ENCODE measurements at regions not wholly inside any gene's neighbourhood (a gene's known extent, or its start where the extent isn't known, plus 50 kb on each side); places are given as distances from the start of the nearest gene placed in this dataset.

DNA sequence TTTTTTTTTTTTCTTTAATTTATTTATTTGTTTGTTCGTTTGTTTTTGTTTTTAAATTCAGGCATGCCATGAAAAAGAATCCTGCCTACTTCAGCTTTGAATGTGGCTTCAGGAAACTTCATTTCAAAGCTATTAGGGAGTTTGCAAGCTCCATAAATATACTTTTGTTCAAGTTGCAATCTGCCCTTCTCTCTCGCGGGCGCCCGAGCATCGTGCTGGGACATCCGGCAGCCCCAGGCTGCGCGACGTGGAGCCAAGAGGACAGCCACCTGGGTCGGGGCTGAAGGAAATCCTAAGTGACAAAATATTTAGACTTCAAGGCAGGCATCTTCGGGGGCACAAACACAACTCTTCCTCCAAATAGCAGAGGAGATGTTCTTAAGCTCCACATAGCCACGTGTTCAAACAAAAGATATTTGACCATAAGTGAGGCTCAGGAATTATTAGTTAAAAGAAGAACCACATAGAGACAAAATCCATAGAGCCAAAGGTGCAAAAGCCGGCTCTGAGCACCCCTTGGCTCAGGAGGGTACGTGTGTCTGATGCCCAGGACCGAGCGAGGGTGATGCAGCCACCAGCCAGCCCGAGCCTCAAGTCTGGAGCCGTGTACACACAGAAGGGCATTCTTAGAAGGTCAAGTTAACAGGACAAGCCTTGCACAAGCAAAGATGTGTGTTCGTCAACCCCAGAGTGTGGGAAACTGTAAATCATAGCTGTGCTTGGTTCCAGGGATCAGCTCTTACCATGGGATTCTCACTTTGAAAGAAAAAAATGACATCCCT lies 256.5 kb upstream of the SALL3 start:
- DNase-seq: no peak

GRCh38 chr18:78724214-78724914 lies 255.3 kb upstream of the SALL3 start:
- no peak for DNase-seq

DNA sequence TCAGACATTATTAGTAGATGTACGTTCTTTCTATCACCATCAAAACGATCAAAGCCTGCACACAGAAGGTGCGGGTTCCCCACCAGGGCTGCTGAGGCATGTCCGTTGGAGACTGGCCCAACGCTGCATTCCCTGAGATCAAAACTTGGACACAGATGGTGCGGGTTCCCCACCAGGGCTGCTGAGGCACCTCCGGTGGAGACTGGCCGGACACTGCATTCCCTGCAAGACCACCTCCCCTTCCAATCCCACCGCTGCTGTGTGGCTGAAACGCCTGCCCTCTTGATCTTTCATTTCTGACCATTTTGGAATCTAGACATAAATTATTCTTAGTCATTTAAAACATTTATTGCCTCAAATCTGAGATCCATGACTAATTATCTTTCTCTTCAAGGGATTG lies 254.2 kb upstream of the SALL3 start:
- no peak for DNase-seq

- no peak for DNase-seq
Observed at GRCh38 chr18:78726326-78727056, 253.1 kb upstream of the SALL3 start.

DNA sequence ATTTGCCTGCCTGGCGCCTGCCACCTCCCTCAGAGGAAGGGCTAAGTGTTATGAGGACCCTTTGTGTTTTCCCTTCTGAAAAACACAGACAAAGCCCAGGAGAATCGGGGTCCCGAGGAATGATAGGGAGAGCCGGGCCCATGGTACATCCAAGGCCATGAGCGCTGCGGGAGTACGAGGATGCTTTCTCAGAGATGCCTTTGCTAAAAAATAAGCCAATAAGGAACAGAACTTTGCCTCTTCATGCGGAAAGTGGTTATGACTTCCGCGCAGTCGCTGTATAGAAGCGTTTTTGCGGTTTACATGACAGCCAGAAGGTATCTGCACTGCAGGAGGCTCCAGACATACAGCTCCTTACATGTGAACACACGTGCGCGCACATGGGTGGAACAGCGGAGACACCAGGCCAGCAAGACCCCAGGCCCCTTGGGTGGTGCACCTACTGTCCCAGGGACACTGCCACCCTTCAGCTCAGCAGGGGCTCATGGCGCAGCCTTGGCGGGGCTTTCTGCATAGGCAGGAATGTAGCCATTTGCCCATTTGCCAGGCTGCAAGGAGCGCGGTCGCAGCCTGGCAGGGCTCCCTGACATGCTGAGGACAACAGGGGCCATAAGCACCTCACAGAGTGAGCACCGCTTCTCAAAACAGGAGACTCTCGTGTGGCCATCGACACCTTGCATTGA lies 252.4 kb upstream of the SALL3 start:
- no peak for DNase-seq

DNA sequence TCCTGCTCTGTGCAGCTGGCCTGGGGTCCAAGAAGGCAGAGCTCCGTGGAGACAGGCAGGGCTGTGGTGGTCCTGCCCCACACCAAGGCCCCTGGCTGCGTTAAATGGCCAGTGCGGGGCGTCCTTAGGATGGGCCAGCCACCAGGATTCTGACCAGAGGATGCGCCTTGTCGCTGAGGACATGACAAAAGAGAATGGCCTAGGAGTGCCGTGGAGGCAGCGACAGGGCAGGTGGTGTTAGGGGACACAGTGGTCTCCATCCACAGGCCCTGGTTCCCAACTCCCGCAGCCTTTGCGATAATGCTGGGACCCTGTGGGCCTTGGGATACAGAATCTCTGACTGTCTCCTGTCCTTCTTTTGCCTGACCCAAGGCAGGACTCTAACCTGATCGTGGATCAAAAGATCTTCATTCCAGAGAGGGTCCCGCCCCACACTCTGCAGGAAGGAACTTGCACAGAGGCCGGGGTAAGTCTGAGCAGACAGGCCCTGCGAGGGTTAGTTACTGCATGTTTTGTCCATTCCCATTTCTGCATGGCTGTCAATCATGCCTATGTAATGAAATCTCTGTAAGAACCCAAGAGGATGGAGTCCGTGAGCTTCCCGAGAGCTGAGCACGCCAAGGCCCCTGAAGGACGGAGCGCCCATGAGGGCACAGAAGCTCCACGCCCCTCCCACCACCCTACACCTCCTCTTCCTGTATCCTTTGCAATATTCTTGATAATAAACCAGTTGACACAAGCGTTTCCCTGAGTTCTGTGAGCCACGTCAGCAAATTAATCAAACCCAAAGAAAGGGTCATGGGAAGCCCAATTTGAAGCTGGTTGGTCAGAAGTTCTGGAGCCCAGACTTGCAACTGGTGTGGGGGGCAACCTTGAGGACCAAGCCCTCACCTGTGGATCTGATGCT lies 251.5 kb upstream of the SALL3 start:
- no peak for DNase-seq

DNA sequence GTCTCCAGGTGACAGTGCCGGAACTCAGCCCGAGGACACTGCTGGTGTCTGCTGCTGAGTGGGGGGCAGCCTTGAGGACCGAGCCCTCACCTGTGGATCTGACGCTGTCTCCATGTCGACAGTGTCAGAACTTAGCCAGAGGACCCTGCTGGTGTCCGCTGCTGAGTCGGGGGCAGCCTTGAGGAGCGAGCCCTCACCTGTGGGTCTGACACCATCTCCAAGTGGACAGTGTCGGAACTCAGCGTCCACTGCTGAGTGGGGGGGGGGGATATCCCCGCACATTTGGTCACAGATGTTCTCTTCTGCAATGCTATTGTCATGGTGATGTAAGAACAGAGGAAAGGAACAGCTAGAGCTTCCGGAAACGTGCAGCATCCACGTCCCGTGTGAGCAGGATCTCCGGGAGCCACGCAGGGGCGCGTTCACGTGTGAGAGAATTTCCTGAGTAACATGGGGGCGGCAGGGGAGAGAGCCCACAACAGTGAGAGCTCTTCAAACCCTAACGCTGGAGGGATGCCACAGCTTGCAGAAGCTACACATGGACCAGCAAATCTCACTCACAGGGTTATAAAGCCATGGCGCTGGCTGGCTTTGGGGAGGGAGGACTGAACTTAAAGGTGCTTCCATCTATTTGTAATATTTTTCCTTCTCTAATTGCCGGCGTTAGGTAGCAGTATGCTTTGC lies 250.7 kb upstream of the SALL3 start:
- DNase-seq: no peak

DNA sequence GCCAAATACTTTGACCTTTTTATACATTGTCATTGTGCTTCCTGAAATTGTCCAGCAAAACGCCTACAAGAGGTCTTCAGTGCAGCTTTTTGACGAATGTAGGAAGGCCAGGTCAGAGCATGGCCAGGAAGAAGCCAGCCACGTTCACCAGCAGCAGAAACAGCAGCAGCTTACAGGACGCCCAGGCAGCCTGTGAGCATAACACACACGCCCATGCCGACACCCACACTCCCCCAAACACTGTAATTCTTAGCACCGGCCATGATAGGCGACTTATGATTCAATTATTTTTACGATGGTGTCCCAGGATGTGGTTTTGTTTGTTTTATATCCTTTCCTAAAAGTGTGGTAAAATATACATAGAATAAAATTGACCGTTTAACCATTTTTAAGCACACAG lies 249.1 kb upstream of the SALL3 start:
- DNase-seq: no peak

DNA sequence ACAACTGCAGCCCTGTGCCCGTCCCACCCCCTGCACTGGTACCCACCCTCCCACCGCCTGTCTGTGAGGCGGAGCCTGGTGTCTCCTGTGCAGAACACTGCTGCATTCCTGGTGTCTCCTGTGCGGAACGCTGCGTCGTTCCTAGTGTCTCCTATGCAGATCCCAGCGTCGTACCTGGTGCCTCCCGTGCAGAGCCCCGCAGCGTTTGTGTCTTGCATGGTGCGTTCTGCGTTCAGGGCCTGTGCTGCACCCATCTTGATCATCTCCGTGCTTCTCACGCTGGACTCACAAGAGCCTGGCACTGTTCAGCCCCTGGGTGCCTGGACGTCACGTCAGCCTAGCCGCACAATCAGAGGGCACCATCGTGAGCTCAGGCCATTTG lies 248.6 kb upstream of the SALL3 start:
- no peak for DNase-seq

DNA sequence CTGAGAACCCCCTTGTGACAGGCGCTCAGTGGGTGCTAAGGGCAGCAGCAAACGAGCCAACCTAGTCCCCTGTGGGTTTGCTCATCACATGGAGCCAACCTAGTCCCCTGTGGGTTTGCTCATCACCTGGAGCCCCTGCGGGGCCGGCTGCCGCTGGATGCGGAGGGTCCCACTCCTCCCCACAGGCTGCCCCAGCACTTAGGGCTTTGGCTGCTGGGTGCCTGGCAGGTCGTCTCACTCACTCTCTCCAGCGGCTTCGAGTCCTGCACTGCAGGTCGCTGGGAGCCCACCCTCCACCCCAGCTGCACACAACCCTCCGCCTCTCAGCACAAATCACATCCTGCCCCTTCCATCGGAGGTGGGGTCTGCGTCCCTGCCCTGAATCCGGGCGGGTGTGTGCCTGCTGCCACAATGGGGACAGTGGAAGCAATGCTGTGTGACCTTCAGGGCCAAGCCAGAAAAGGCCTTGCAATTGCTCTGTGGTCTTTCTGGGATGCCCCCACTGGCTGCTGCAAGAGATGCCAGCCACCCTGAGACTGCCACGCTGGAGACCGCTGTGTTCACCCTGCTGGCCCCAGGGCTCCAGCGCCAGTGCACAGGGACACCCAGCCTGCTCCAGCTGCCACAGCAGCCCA lies 248.1 kb upstream of the SALL3 start:
- no peak for DNase-seq

GRCh38 chr18:78732273-78733210 lies 247.1 kb upstream of the SALL3 start:
- no peak for DNase-seq

DNA sequence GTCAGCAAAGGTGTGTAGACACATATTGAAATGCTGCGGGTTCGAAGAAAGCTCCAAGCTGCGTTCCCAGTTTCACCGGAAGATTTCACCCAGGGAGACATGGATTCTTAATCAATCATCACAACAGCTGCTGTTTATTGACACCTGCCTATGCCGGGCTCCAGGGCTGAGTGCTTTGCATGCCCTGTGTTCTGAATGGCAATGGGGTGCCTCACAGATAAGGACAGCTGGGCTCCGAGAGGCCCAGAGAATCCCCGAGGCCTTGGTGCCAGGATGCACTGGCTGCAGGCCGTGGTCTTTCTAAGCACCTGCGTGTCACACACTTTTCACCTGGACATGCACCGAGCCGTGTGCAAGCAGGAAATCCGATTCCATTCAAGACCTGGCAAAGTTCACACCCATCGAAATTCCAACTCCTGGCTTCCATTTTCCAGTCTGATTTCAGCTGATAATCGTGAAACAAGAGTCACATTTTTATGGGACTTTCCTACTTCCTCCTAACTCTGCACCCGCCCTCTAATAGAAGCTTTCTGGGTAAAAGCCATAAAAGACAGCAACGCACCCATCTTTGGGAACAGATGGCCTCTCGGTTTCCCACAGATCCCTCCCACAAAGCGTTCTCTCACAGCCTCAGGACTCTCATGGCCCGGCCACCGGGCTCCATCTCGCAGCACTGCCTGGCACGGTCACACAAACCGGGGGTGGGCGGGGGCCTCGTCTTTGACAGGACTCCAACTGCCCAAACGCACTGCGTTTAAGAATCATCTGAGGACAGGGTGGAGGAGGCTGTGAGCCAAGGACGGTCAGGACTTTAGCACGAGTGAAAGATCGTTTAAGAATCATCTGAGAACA lies 245.6 kb upstream of the SALL3 start:
- DNase-seq: peak in 1 of 2 donors; percentile 41

DNA sequence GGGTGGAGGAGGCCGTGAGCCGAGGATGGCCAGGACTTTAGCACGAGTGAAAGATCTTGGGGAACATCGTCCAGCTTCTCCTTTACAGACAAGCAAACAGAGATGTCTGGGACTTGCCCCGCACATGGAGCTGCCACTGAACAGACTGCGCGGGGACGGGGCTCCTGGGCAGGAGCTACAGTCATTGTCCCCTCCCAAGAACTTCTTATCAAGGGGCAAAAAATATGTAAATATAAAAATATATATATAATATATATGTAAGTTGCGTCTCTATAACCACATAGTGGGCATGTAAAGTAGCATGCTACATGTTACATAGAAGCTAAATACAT lies 245.0 kb upstream of the SALL3 start:
- no peak for DNase-seq

DNA sequence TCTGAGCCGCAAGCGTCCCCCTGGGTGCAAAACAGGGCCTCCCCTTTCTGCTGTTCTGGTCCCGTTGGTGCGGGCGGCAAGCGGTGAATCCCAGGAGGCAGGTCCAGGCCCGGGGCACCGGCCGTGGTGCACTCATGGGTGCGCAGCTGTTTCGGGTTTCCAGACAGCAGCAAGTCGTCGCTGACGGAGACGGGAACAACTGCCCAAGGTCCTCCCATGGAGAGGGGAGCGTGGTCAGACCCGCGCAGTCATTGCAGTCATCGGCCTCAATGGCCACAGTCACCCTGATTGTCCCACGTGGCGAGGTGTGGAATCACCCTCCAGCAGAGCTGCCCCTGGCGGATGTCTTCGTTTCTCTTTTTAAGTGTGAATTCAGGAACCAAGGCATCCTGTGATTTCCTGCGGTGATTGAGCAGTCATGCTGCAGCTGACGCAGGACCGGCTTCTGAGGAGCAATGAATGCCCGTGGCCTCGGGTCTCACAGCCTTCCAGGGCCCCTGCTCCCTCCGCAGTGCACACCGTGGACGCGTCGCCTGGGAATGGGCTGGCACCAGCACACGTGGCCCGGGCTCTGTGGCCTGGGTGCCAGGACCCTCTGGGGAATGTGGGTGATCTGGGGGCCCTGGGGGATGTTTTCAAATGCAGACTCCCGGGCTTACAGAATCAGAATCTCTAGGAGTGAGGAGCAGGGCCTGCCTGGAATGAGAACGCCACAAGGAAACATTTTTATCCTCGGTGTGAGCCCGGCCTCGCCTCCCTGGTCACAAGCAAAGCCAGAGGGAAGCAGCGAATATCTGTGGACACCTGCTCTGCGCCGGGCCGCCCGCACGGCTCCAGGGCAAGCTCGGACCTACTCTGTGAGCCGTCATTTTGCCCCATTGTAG lies 244.2 kb upstream of the SALL3 start:
- no peak for DNase-seq

DNA sequence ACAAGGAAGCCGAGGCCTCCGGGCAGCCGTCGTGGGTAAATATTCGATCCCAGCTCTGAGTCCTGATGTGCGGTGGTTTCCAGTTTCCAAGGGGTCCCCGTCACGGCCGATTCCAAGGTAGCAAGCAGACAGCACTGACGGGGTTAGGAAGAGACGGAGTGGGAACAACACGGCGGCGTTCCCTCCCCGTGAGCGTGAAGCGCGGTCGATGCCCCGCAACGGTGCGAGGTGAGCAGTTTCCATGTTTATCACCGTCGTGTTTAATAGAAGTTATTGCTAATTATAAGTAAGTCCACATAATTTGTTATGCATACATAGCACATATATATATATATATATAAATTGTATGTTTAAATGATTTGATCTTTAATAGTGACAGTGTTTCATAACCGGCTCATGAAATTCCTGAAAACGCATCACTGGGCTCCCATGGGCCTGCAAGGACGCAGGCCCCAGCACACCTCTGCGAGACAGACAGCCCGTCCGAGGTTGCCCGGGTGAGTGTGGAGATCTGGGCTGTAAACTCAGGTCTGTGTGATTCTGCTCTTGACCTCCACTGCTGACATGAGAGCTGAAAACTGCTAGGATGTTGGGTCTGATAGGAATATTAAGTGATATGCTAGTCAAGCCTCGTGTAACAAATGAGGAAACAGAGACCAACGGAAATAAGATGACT lies 243.5 kb upstream of the SALL3 start:
- no peak for DNase-seq

DNA sequence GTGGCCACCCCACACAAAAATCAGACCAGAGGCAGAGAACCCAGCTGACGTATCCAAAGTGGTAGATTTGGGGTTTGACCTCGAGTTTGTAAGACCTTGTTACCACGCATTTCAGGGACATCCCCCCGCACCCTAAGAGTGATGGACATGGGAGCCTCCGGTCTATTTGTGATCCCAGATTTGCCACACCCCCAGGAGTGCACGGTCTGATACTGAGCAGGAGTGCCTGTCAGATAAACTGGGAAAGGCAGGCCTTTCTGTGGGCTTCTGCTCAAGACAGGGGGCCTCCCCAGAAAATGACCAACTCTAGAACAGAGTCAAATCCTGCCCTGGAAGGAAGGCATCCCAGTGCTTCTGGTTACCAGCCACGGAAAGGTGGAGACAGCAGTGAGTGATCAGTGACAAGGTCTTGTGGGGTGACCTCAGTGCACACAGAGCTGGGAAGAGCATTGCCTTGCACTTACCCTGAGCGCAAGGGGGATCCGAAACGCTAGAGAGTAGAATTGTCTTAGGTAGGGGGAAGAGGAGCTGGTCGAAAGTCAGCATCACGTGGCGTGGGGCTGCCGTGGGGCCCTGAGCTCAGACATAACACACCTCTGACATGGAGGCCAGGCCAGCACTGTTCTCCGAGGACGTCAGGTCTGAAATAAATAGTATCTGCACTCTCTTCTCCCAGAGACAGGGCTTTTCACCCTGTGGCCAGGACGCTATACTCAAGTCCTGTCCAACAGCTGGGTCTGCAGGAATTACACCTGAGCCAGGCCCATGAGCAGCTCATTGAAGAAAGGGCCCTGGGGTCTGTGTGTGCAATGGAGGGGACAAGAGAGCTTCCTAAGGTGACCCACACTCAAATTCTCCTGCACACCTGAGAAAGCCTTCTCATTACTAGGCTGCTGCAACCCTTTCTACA lies 242.4 kb upstream of the SALL3 start:
- no peak for DNase-seq

Data from hippocampal formation (tissue), 2 donors.